HG03060 (cell line): ENCODE measurements at regions not wholly inside any gene's neighbourhood (a gene's known extent, or its start where the extent isn't known, plus 50 kb on each side); places are given as distances from the start of the nearest gene placed in this dataset.

Source experiments
- ATAC-seq: cut with Tn5 transposase; IDR thresholded peaks from one replicate; pipeline ENCODE4 v1.9.1; 2021; ENCODE audit warnings: low read depth, moderate number of reproducible peaks; ENCODE audit not compliant: unreplicated experiment

DNA sequence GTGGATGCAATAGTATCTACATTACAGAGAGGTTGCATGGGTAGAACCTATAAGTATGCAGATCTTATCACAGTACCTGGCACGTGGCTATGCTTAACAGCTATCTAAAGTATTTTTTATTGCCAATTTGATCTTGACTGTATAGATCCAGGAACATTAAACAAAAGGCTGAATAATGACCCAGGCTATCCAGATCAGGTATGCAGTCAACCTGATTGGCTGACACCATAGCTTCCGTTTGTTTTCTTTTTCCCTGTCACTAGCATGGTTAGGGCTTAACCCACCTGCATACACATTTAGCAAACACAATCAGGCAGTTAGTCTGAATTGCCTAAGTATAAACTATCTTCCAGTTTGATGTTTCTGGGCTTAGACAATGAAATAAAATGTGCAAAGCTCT lies 264.9 kb upstream of the PLXNA2 start:
- no peak for ATAC-seq

GRCh38 chr1:208510192-208510952 lies 266.2 kb upstream of the PLXNA2 start:
- ATAC-seq: no peak

DNA sequence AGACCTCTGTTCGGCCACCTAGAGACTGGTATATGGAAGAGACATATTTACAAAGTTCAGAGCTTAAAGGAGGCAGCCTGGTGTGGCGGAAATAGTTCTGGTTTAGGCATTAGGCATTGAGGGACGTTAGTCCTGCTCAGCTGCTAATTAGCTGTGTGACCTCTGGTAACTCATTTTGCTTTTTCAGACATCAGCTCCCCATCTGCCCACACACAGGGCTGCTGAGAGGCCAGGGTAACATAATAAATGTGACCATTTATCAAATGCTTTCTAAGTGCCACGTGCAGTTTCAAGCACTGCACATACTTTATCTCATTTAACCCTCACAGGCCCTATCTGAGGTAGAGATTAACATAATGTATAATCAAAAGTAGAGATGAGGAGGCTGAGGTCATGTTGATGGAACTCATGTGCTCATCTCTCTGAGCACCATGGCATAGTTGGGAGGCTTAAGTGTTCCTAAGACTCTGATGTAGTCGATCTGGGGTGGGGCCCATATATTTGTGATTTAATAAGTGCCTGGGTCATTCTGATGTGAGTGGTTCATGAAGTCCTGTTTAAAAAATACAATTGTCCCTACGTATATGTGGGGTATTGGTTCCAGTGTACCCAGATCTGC lies 267.2 kb upstream of the PLXNA2 start:
- no peak for ATAC-seq

- no peak for ATAC-seq
Measured at GRCh38 chr1:208513799-208514198, 269.6 kb upstream of the PLXNA2 start.

GRCh38 chr1:208515129-208515528 lies 270.9 kb upstream of the PLXNA2 start:
- ATAC-seq: no peak

DNA sequence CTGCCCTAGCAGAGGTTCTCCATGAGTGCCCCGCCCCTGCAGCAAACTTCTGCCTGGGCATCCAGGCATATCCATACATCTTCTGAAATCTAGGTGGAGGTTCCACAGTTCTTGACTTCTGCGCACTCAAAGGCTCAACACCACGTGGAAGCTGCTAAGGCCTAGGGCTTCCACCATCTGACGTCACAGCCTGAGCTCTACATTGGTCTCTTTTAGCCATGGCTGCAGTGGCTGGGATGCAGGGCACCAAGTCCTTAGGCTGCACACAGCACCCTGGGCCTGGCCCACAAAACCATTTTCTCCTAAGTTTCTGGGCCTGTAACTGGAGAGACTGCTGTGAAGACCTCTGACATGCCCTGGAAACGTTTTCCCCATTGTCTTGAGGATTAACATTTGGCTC lies 272.6 kb upstream of the PLXNA2 start:
- ATAC-seq: no peak

DNA sequence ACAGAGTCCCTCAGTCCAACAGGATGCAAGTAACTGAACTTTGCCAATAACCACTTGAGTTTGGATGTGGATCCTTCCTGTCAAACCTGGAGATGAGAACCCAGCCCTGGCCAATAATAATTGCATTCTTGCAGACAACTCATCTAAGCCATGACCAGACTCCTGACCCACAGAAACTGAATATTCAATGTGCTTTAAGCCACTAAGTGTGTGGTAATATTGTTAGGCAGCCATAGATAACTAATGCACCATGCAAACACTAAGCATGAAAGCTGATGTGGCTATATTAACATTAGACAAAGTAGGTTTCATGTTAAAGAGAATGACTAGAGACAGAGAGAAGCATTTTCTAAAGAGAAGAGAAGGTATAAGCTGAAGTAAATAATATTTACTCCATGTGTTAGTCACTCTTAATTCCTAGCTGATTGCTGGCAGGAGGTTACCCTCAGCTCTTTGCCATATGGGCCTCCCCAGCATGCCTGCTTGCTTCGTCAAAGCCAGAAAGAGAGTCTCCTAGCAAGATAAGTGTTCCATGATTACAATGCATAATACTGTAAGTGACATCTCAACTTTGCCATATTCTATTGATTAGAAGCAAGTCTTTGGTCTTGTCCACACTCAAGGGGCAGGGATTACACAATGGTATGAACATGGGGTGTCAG lies 276.4 kb upstream of the PLXNA2 start:
- no peak for ATAC-seq

- ATAC-seq: no peak
Measured at GRCh38 chr1:208521534-208521933, 277.4 kb upstream of the PLXNA2 start.

- no peak for ATAC-seq
Measured at GRCh38 chr1:208523007-208523406, 278.8 kb upstream of the PLXNA2 start.

DNA sequence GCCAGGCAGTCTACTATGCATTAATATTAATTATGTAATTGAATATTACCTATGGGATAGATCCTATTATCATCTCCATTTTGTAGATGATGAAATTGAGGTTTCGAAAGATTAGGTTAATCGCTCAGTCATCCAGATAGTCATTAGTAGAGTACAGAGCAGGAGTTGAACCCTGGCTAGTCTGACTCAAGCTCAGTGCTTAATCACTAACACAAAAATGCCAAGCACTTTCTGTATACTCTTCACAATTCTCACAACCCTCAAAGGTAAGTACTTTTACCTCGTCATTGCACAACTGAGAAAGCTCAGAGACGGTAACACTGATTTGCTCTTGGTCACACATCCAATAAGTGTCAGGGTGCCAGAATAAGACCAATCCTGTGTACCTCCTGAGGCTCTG lies 280.2 kb upstream of the PLXNA2 start:
- no peak for ATAC-seq

DNA sequence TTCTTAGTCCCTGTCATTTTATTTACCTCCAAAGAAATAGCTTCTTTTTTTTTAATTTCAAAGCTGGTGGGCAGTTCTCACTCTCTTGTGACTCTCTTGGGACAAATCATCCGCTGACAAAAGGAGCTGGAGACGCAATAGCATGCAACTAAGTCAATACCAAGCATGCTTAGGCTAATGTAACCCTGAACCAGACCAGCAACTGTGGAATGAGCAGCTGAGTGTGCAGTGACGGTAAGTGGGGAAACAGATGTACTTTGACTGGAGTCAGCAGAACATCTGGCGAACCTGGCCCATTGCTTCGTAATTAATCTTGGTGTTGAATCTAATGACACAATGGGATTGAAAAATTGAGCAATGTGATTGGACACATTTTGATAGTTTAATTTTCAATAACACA lies 280.7 kb upstream of the PLXNA2 start:
- no peak for ATAC-seq

DNA sequence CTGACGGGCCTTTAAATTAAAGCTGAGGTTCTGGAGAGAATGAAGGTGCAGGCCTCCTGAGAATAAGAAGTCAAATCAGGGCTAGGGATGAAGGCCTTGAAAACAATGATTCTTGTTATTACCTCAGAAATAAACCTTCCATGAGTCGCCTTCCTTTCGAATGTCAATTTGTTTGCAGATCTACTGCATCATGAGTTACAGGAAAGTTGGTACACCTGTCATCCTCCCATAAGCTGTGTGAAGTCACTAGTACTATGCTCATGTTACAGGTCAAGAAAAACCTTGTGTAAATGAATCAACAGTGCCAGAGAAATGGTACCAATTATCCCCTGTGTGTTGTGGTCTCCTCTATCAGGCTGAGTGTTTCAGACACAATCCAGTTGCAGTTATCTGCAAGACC lies 281.2 kb upstream of the PLXNA2 start:
- no peak for ATAC-seq

DNA sequence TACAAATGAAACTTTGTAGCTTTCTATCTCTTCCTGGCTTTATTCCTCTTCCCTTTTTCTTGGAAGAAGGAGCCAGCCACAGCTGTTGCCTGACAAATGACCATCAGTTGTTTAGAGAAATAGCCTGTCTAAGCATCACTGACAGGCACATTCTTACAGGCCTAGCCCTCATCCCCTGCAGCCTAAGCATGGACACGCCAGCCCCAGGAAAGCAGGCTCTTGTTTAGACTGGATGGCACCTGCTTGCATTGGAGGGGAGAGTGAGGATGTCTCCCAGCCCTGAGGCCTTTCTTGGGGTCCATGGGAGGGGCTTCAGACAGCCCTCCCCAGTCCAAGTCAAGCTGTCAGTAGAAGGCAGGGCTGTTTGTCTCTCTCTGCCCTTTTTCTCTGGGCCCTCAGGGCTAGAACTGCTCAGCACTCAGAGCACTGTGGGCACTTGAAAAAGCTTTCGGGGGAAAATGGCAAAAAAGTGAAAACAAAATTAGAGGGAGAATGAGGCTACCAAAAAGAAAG lies 282.5 kb upstream of the PLXNA2 start:
- no peak for ATAC-seq

DNA sequence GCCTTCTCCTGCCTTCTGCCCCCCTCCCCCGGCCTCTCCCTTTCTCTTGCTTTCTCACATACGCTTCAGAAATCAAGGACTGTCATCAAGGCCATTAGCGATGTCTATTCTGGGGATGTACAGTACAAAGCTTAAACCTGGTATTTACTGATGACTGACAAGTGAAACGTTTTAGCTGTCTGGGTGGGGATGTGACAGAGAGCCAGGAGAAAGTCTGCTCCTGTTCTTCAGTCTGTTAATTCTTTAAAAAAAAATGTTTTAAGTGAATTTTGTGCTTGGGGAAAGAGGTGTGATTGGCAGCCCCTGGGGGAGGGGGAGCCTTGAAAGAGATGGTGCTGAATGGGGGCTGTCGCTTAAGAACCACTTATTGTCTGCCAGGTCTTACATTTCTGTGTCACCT lies 283.0 kb upstream of the PLXNA2 start:
- ATAC-seq: no peak

- ATAC-seq: no peak
Measured at GRCh38 chr1:208528578-208529240, 284.5 kb upstream of the PLXNA2 start.

DNA sequence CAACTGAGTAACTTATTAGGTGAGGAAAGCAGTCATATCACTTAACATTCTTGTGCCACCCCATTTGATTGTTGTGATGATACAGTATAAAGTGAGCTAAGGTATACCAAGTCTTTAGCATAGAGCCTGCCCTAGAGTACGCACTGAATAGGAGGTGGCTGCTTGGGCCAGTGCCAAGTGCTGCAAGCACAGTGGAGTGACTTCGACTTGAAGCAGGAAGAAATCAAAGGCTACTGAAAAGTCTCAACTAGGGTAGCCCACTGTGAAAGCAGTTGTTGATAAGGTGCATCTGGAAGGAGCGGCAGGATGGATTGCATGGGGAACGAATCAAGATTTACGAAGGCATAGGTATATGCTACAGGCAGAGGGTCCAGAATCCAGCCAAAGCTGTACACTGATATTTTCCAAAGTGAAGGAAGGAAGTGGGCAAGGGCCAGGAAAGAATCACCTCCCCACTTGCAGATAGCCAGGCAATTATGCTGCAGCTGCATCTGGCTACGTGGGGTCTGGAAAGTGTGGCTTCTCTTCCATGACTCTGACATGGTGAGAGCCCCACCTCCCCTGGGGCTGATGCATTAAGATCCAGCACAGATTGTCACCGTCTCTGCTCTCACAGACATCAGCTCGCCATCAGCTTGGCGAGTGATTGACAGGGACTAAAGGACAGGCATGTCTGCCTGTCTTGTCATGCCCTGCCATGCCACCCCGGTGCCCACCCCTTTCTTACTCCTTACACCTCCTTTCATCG lies 287.0 kb upstream of the PLXNA2 start:
- no peak for ATAC-seq

DNA sequence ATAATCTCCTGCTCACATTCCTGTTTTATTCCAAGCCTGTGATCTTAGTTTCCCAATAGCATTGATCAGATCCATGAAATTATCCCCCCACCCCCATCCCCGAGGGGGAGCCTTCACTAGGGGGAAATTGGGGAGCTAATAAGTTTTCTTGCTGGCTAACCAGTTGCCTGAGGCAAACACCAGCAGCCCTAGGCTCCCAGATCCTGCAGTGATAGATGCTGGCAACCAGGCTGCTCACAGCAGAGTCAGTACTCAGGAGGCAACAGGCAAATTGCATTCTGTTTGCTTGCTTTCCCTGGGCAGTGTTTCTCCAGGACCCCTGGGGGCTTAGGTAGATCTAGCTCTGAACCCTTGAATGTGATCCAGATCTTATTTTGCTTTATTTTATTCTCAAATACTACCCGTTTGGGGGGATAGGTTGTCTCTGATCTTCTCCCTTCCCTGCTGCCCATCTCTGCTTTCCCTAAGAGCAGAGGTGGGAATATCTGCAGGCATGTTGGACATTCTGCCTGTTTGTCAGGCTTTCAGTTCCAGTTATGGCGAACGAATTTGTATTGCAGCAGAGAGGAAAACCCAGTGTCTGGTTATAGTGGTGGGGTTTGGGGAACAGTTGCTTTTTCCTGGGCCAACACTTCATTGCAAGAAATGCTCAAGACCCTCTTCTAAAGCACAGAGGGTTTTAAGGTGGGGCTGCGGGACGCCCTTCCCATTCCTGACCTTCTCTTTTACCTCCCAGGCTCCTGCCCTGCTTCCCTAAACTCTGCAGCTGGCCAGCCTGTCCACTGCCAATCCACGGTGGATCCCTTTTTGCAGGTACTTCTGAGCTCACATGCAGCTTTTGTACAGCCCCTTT lies 289.8 kb upstream of the PLXNA2 start:
- no peak for ATAC-seq

DNA sequence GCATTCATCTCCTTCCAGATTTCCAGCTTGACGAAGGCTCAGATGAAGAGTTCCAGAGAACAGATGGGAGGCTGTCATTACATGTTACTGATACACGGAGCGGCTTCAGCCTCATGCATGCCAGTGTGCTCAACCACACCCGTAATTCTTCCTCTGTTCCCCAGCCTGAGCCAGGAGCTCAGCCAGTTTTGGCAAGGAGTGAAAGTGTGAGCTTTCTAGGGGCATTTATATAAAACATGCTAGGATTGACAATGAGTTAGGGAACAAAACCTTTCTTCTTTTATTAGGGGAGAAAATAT lies 290.4 kb upstream of the PLXNA2 start:
- no peak for ATAC-seq

- ATAC-seq: no peak
Measured at GRCh38 chr1:208534979-208535378, 290.8 kb upstream of the PLXNA2 start.

GRCh38 chr1:208535511-208535910 lies 291.3 kb upstream of the PLXNA2 start:
- no peak for ATAC-seq
